Suprapubic skin (tissue), 4 donors: ENCODE measurements at regions not wholly inside any gene's neighbourhood (a gene's known extent, or its start where the extent isn't known, plus 50 kb on each side); places are given as distances from the start of the nearest gene placed in this dataset.

Source experiments
- DNase-seq, 2 donors: peaks; one replicate each; pipeline ENCODE4 v3.0.0-alpha.2; 2019; ENCODE audit warnings: low spot score in 2 of 2
- H3K27ac ChIP-seq: fragments of 200-600 bp; sonication (generic); one replicate; pipeline ENCODE4 v1.5.1; 2019
- H3K27me3 ChIP-seq: fragments of 200-600 bp; sonication (generic); one replicate; pipeline ENCODE4 v1.5.1; 2019
- H3K36me3 ChIP-seq: fragments of 200-600 bp; sonication (generic); one replicate; pipeline ENCODE4 v1.5.1; 2019
- H3K4me1 ChIP-seq: fragments of 200-600 bp; sonication (generic); one replicate; pipeline ENCODE4 v1.5.1; 2019
- H3K4me3 ChIP-seq: fragments of 200-600 bp; sonication (generic); one replicate; pipeline ENCODE4 v1.5.1; 2019; ENCODE audit warnings: mild to moderate bottlenecking
- H3K9me3 ChIP-seq: fragments of 200-600 bp; sonication (generic); one replicate; pipeline ENCODE4 v1.5.1; 2019
- CTCF ChIP-seq, 2 donors: fragments of 200-600 bp in 1 of 2; fragments of 450-650 bp in 1 of 2; sonication (generic) in 1 of 2; IDR thresholded peaks; one replicate each; pipeline ENCODE4 v1.5.1; 2016 to 2019; ENCODE audit warnings: antibody characterized with exemption in 2 of 2, mild to moderate bottlenecking in 1 of 2, moderate library complexity in 1 of 2
- EP300 ChIP-seq: sonication (generic); formaldehyde crosslinking; IDR thresholded peaks from one replicate; pipeline ENCODE4 v1.6.1; 2017; ENCODE audit warnings: antibody characterized with exemption
- POLR2A ChIP-seq, 2 donors: fragments of 450-650 bp; IDR thresholded peaks; one replicate each; pipeline ENCODE4 v1.6.1; 2017; ENCODE audit warnings: antibody characterized with exemption in 2 of 2, mild to moderate bottlenecking in 2 of 2, moderate library complexity in 2 of 2
- POLR2AphosphoS5 ChIP-seq, 3 donors: sonication (generic); formaldehyde crosslinking; IDR thresholded peaks; one replicate each; pipeline ENCODE4 v1.6.1; 2017; ENCODE audit warnings: antibody characterized with exemption in 3 of 3
- WGBS: methylation state at CpG from one replicate; pipeline ENCODE4 v1.1.5; 2018; 5-methylcytosine and 5-hydroxymethylcytosine counted together

DNA sequence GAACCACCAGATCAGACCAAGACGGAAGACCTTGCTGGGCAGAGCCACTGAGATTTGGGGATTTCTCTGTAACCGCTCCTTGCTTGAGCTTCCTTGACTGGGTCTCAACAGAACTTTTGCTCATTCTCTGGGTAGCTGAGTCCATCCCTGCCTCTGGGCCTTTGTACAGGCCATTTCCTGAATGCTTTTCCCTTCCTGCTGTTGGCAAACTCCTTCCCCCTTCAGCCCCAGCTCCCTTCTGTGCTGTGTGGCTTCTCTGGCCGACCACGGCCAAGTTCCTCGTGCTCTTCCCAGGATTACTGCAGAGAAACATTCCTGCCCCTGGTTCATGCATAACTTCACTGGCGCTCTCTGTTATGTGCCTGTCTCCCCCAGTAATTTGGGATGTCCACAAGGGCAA is 150.5 kb upstream of the GPR26 start:
- TF ChIP-seq POLR2A (IDR thresholded peaks at IDR 0.05) (no peak), CTCF (IDR thresholded peaks at IDR 0.05) (no peak)
- Histone ChIP-seq H3K36me3 (no peaks in the 10 kb centered on the region), H3K4me3 (no peak overlapping the region), H3K9me3 (no peaks in the 10 kb centered on the region), H3K27ac (no peak overlapping the region), H3K27me3 (peaks cover 26% of the 10 kb centered on the region), H3K4me1 (no peaks in the 10 kb centered on the region)
- 87% methylated on average over 6 of the region's 6 CpGs for WGBS
- no peak for DNase-seq

- 44% methylated on average over 1 of the region's 1 CpG for WGBS
- H3K36me3 ChIP-seq: no peaks in the 10 kb centered on the region
- H3K27ac ChIP-seq: no peak overlapping the region
- peaks cover 31% of the 10 kb centered on the region for H3K27me3 ChIP-seq
- TF ChIP-seq POLR2A (IDR thresholded peaks at IDR 0.05) (no peak), EP300 (no peak), POLR2AphosphoS5 (IDR thresholded peaks at IDR 0.05) (no peak), CTCF (IDR thresholded peaks at IDR 0.05) (no peak)
- H3K4me3 ChIP-seq: no peak overlapping the region
- peak in 1 of 2 donors; percentile 21 for DNase-seq
- H3K9me3 ChIP-seq: no peaks in the 10 kb centered on the region
- no peaks in the 10 kb centered on the region for H3K4me1 ChIP-seq
Measured at GRCh38 chr10:123516291-123516690, 149.9 kb upstream of the GPR26 start.

GRCh38 chr10:123517426-123517825 is 148.7 kb upstream of the GPR26 start:
- Histone ChIP-seq H3K4me1 (no peaks in the 10 kb centered on the region), H3K36me3 (no peaks in the 10 kb centered on the region), H3K4me3 (no peak overlapping the region), H3K9me3 (no peaks in the 10 kb centered on the region), H3K27me3 (peaks cover 30% of the 10 kb centered on the region), H3K27ac (no peak overlapping the region)
- DNase-seq: peak in 1 of 2 donors; percentile 28
- TF ChIP-seq POLR2A (IDR thresholded peaks at IDR 0.05): no peak
- TF ChIP-seq EP300: no peak
- TF ChIP-seq POLR2AphosphoS5 (IDR thresholded peaks at IDR 0.05): no peak
- no peak for TF ChIP-seq CTCF (IDR thresholded peaks at IDR 0.05)
- 35% methylated on average over 9 of the region's 9 CpGs for WGBS

DNA sequence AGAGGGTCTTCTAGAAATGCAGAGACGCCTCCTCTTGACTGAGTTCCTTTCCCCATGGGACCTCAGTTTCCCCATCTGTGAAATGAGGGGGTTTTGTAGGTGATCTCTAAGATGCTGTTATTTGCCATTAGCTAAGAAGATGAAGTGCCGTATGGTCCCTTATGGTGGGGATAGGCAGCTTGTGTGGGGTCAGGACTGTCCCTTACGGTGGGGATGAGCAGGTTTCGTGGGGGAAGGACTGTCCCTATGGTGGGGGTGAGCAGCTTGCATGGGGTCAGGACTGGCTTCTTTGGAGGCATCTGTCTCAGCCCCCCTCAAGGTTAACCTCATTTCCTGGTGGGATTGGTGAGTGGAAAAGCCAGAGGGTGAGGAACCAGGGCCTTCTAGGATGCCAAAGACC is 148.3 kb upstream of the GPR26 start:
- H3K9me3 ChIP-seq: no peaks in the 10 kb centered on the region
- H3K4me3 ChIP-seq: no peak overlapping the region
- no peak for TF ChIP-seq CTCF (IDR thresholded peaks at IDR 0.05)
- TF ChIP-seq POLR2AphosphoS5 (IDR thresholded peaks at IDR 0.05): no peak
- no peak for TF ChIP-seq POLR2A (IDR thresholded peaks at IDR 0.05)
- no peak for TF ChIP-seq EP300
- H3K36me3 ChIP-seq: no peaks in the 10 kb centered on the region
- 88% methylated on average over 4 of the region's 4 CpGs for WGBS
- H3K27me3 ChIP-seq: peaks cover 30% of the 10 kb centered on the region
- H3K4me1 ChIP-seq: no peaks in the 10 kb centered on the region
- peak in 1 of 2 donors; percentile 59 for DNase-seq
- no peak overlapping the region for H3K27ac ChIP-seq

- H3K9me3 ChIP-seq: no peaks in the 10 kb centered on the region
- H3K4me3 ChIP-seq: no peak overlapping the region
- no peak for TF ChIP-seq POLR2AphosphoS5 (IDR thresholded peaks at IDR 0.05)
- TF ChIP-seq POLR2A (IDR thresholded peaks at IDR 0.05): no peak
- no peak for TF ChIP-seq CTCF (IDR thresholded peaks at IDR 0.05)
- TF ChIP-seq EP300: no peak
- H3K27ac ChIP-seq: no peak overlapping the region
- no peaks in the 10 kb centered on the region for H3K4me1 ChIP-seq
- H3K36me3 ChIP-seq: no peaks in the 10 kb centered on the region
- 75% methylated on average over 1 of the region's 1 CpG for WGBS
- peaks cover 27% of the 10 kb centered on the region for H3K27me3 ChIP-seq
- peak in 1 of 2 donors; percentile 44 for DNase-seq
Measured at GRCh38 chr10:123518765-123519164, 147.4 kb upstream of the GPR26 start.
